GM21526 (cell line): ENCODE measurements at regions not wholly inside any gene's neighbourhood (a gene's known extent, or its start where the extent isn't known, plus 50 kb on each side); places are given as distances from the start of the nearest gene placed in this dataset.

Experiments
- ATAC-seq: cut with Tn5 transposase; IDR thresholded peaks from one replicate; pipeline ENCODE4 v1.9.1; 2021; ENCODE audit warnings: moderate library complexity; ENCODE audit not compliant: unreplicated experiment, low FRiP score

DNA sequence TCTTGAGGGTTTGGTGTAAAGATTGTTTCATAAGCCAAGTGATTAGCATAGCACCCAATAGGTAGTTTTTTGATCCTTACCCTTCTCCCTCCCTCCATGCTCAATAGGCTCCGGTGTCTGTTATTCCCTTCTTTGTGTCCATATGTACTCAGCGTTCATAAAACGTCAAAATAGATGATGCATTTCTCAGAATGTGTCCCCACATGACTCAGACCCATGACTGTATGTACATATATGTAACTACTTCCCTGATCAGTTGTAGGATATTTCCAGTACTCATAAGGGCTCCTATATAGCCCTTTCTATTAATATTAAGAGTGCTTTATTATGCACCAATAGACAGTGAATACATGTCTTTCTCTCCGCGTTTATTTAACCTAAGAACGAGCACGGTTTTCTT, 466.9 kb downstream of the KIF20B start:
- ATAC-seq, result no peak

GRCh38 chr10:90171014-90171722, 469.8 kb downstream of the KIF20B start:
- ATAC-seq, result no peak

DNA sequence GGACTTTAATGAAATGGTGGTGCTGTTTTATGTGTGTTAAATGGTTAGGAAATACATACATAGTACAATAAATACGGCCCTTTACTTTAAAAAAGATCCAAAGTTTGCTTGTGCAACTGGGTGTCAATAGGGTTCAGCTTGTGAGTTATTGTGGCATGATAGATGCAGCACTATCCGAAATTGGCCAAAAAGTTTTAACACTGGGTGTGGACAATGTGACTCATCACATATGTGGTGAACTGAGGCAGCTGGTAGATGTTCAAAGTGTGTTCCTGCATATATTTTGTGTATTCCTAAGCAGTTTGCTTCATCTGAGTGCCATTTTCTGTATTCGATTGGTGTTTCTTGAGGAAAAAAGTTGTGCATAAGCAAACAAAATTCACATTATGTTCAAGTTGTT, 473.1 kb downstream of the KIF20B start:
- ATAC-seq, result no peak

DNA sequence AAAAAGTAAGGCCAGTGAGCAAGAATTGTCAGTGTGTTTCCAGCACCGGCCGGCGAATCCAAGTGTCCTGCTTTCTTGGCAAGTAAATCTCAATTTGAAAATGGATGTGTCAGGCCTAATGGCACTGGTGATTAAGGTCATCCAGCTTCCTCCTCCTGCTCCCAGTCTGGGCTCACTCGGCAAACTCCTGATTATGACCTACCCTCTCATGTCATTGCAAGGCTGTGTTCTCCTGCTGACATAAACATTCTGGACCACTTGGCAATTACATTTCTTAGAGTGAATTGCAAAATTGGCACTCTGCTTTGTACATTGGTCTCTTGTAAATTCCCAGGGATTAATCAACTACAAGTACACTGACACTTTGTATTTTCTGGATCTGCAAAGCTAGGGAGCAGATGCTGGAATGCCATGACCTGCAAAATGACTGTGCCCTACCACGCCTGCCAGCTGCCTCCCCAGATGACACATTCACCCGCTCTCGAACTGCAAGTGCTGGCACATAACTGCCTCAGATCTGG, 473.8 kb downstream of the KIF20B start:
- ATAC-seq, result no peak

DNA sequence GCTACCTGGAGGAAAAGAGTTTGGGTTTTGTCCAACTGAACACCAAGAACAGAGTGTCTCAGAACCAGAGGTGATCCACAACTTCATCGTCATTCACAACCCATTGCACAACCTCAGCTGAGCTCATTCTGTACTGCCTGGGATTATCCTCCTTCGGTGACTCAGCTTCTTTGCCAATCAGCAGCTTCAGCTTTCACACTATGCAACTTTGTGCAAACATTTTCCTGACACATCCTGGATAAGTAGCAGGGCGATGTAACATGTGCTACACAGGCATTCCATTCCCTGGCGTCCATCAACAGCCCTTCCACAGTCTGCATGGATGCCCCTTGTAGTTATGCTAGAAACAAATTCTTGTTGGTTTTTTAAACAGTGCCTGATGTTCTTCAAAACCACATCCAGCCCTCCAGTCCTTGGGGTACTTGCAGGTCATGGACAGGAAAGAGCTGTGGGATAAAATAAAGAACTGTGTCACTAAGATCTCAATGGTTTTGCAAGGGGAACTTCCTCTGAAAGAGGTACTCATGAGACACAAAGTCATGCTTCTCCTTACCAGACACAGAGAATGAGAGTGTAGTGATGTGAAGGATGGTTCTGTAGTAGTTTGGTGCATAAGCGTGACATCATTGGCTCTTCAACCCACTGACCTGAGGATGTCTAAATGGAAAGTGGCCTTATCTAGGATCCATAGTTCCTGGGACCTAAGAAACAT, 478.5 kb downstream of the KIF20B start:
- no peak for ATAC-seq

GRCh38 chr10:90180886-90181691, 479.7 kb downstream of the KIF20B start:
- no peak for ATAC-seq

GRCh38 chr10:90192825-90193224, 491.4 kb downstream of the KIF20B start:
- no peak for ATAC-seq

DNA sequence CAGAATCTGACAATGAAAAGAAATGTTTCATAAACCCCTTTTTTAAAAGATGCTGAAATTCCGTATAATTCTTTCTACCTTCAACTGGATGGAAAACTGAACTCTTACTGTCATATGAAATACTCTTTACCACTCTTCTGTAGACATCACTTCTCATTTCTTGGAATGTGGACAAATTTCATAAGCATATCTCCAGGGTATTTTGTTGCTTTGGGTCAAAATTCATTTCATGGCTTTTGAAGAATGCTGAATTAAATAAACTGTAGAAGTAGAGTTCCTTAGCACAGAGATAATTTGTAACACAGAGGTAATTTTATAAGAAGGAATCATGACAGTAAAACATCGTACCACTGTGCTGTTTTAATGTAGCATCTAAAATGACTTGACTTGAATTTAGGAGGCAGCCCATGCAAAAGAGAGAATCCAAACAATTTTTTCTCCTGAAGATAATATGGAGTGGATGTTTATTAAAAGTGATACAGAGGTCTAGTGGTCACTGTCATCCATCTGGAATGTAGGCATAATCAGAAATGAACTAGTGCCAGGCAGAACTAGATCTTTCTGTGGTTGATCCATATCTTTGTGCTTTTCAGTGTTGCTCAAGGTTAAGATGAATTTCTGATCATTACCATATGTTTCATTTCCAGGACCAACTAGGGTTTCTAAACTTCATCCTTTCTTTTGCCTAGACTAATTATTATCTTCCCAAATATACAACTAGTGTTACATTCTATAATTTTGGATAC, 492.0 kb downstream of the KIF20B start:
- ATAC-seq, result no peak

DNA sequence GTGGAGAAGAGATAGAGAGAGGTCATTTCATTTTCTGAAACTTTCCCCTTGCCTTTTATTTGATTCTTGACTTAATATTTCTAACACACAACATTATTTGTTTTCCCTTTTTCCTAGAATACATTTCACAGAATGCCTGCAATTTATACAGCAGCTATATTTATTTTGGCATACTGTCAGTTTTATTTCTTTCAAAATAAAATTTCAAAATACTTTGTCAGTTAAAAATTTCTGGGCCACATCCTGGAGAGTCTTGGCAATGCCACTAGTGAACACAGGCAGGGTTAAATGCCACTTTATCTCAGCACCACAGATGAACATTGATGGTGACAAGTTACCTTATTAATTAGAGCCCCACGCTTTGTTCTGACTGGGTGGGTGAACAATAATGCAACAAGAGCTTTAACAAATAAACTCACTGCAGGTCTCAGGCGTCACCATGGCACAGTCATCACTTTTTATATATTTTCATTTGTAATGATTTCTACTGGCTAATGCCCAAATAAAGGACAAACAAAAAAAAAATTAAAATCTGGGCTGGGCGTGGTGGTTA, 494.0 kb downstream of the KIF20B start:
- no peak for ATAC-seq

- no peak for ATAC-seq
Measured at GRCh38 chr10:90197766-90198165, 496.4 kb downstream of the KIF20B start.

- no peak for ATAC-seq
Measured at GRCh38 chr10:90199093-90199492, 497.7 kb downstream of the KIF20B start.

DNA sequence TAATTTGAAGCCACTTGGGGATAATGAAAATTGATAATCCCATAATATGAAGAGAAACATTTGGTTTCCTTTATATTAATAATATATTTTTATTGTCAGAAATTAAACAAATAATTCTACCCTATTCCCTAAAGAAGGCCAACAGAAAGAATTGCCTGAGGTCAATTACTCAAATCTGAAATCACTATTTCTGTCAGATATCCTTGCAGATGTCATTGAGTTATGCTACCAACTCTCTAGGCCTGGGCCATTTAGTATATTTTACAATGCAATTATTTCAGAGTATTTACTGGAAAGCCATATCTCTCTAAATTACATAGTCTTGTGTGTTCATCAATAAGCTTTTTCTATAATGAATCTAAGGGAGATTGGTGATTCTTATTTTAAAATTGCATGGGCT, 498.1 kb downstream of the KIF20B start:
- ATAC-seq, result no peak

DNA sequence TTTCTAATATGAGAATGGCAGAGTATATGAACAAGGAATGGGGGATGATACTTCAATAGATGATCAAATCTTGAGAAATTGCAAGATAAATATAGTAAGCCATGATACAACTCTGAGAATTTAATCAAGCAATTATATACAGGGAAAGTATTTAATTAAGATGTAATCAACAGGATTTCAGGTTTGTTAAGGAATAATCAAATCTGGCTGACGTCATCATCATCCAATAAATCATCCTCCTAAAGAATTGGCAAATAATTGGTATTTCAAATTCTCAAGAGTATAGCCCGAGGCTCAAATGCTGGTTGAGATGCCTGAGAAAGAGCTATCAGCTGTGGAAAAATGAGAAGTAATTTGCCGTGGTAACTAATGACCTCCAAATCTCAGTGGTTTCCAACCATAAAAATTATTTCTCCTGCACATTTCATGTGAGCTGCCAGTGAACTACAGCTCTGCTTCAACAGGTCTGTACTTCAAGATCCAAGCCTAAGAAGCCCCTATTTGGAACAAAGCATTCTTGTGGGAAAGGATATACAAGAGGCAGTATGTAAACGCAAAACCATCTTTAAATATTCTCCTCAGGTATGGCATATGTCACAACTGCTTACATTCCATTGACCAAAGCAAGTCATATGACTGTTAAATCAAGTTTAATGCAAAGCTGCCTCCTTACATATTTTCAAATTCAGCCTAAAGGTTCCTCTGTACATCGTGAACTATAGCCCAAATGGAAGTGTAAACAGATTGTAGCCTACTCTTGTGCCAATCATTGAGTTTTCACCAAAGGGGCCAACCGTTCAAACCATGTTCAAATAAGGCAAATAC, 503.0 kb downstream of the KIF20B start:
- ATAC-seq, result no peak

- ATAC-seq, result no peak
Measured at GRCh38 chr10:90204956-90205314, 503.5 kb downstream of the KIF20B start.

GRCh38 chr10:90205340-90205739, 503.9 kb downstream of the KIF20B start:
- no peak for ATAC-seq

- ATAC-seq, result no peak
Measured at GRCh38 chr10:90213346-90213745, 512.0 kb downstream of the KIF20B start.

DNA sequence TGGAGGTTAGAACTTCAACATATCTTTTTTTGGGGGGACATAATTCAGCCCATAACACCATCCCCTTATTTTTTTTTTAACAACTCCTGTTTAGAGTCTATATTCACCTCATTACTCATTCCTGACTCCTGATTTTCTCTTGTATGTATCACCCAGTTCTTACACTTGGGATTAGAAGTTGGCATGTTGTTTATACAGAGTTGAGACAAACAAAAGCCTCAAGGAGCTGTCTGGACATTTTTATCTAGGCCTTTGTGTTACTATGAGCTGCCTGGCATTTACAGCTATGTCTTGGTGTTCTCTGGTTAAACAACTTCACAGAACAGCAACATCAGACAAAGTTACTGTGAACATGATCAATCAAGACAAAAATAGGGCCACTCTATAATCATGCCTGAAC, 517.5 kb downstream of the KIF20B start:
- ATAC-seq, result no peak

DNA sequence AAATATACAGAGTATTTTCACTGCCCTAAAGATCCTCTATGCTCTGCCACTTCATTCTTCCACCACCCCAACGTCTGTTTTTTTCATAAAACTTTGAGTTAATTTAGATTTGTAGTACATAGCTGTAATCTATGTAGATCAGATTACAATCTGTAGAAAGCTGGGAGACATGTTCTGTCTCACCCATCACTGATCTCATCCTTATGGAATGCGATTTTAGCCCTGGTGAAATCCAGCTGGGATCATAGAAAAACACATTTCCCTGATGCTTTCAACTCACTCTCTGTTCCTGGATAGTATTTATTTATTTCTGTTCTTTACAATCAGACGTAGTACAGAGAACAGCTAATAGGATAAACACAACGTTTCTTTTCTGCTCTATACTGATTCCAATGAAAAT, 521.0 kb downstream of the KIF20B start:
- no peak for ATAC-seq

GRCh38 chr10:90222939-90223338, 521.5 kb downstream of the KIF20B start:
- ATAC-seq, result no peak
